ENCODE measurements at regions not wholly inside any gene's neighbourhood (a gene's known extent, or its start where the extent isn't known, plus 50 kb on each side); places are given as distances from the start of the nearest gene placed in this dataset.
A peak's percentile ranks its signal among the peaks of the same experiment; 100 is the strongest.
"Not testable (repeated sequence)": the region's sequence is repeated elsewhere in the genome, so short reads cannot be mapped to it uniquely, and the experiment has no call there.

- DNase-seq (ENCODE audit: low read depth), result no peak
- no peak overlapping the region for H3K4me3 ChIP-seq (ENCODE audit: low read length)
- no peak for TF ChIP-seq CTCF (IDR thresholded peaks at IDR 0.05; ENCODE audit: insufficient read depth, low read depth, low read length, missing control alignments)
Observed at GRCh38 chr3:110016235-110016815, 679.0 kb upstream of the DPPA4 start.

GRCh38 chr3:110017304-110017703 lies 680.0 kb upstream of the DPPA4 start:
- no peak for TF ChIP-seq CTCF (IDR thresholded peaks at IDR 0.05; ENCODE audit: insufficient read depth, low read depth, low read length, missing control alignments)
- H3K4me3 ChIP-seq (ENCODE audit: low read length), result no peak overlapping the region
- no peak for DNase-seq (ENCODE audit: low read depth)

- TF ChIP-seq CTCF (IDR thresholded peaks at IDR 0.05; ENCODE audit: insufficient read depth, low read depth, low read length, missing control alignments), result no peak
- no peak overlapping the region for H3K4me3 ChIP-seq (ENCODE audit: low read length)
- DNase-seq (ENCODE audit: low read depth), result no peak
Observed at GRCh38 chr3:110021659-110022058, 684.3 kb upstream of the DPPA4 start.

- not testable (repeated sequence) for H3K4me3 ChIP-seq (ENCODE audit: low read length); DNase-seq (ENCODE audit: low read depth)
Observed at GRCh38 chr3:110023022-110023421, 685.7 kb upstream of the DPPA4 start.

- no peak for TF ChIP-seq CTCF (IDR thresholded peaks at IDR 0.05; ENCODE audit: insufficient read depth, low read depth, low read length, missing control alignments)
- H3K4me3 ChIP-seq (ENCODE audit: low read length), result no peak overlapping the region
- DNase-seq (ENCODE audit: low read depth), result no peak
Observed at GRCh38 chr3:110026421-110026820, 689.1 kb upstream of the DPPA4 start.

- no peak for TF ChIP-seq CTCF (IDR thresholded peaks at IDR 0.05; ENCODE audit: insufficient read depth, low read depth, low read length, missing control alignments)
- DNase-seq (ENCODE audit: low read depth), result peak; percentile 84
- H3K4me3 ChIP-seq (ENCODE audit: low read length), result no peak overlapping the region
Observed at GRCh38 chr3:110027446-110028080, 690.2 kb upstream of the DPPA4 start.

GRCh38 chr3:110031975-110032374 lies 694.6 kb upstream of the DPPA4 start:
- no peak for TF ChIP-seq CTCF (IDR thresholded peaks at IDR 0.05; ENCODE audit: insufficient read depth, low read depth, low read length, missing control alignments)
- no peak overlapping the region for H3K4me3 ChIP-seq (ENCODE audit: low read length)
- DNase-seq (ENCODE audit: low read depth), result no peak

All from epithelial cell of esophagus (primary cell).